ENCODE measurements at regions not wholly inside any gene's neighbourhood (a gene's known extent, or its start where the extent isn't known, plus 50 kb on each side); places are given as distances from the start of the nearest gene placed in this dataset.

DNA sequence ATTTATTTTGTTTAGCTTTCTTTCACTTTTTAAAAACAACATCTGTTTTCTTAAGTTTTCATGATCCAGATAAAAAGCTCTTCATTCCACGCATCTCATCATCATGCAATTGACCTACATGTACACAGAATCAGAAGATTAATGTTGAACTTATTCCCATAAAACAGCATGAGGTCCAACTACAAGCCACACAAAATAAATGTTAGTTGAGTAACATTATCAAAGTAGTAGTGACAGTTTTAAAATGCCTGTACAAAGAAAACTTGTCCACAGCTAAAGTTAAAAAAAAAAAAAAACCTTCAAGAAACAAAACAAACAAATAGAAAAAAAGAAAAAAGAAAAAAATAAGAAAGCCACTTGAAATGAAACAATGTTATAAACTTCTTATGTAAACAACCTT lies 846.3 kb downstream of the TLE1 start:
- TF ChIP-seq CTCF (optimal IDR thresholded peaks at IDR 0.05 in 1 of 3, IDR thresholded peaks at IDR 0.05 in 1 of 3, conservative IDR thresholded peaks at IDR 0.05 in 1 of 3; ENCODE audit: extremely low read depth in 1 of 3, insufficient read depth in 2 of 3, low read length in 3 of 3) (no peak), EZH2 (IDR thresholded peaks at IDR 0.05; ENCODE audit: low read length) (no peak)
